ENCODE measurements at regions not wholly inside any gene's neighbourhood (a gene's known extent, or its start where the extent isn't known, plus 50 kb on each side); places are given as distances from the start of the nearest gene placed in this dataset.

- TF ChIP-seq NFIC (IDR thresholded peaks at IDR 0.05; ENCODE audit: low read depth, low read length) (no peak), HDGF (IDR thresholded peaks at IDR 0.05) (no peak), CREM (IDR thresholded peaks at IDR 0.05; ENCODE audit: low read depth) (no peak), ZNF274 (IDR thresholded peaks at IDR 0.05; ENCODE audit: insufficient read depth, insufficient read length) (no peak), NFXL1 (IDR thresholded peaks at IDR 0.05; ENCODE audit: borderline replicate concordance) (no peak), PAX5 (IDR thresholded peaks at IDR 0.05; ENCODE audit: borderline replicate concordance, low read depth, low read length) (no peak), SMARCA5 (IDR thresholded peaks at IDR 0.05) (no peak), HSF1 (IDR thresholded peaks at IDR 0.05; ENCODE audit: low read depth, low read length) (no peak), KLF5 (IDR thresholded peaks at IDR 0.05; ENCODE audit: partially characterized antibody) (no peak)
- CTCF ChIA-PET: no interaction called here
These were observed 569.0 kb downstream of the PTPRU start for GRCh38 chr1:29805122-29805895.

More at GRCh38 chr1:29805122-29805895, 569.0 kb downstream of the PTPRU start:
- Histone ChIP-seq H3K4me3 (no peak overlapping the region), H2AFZ (ENCODE audit: control insufficient read depth, low read depth, low read length) (no peak overlapping the region), H3K79me2 (ENCODE audit: control insufficient read depth, insufficient read depth, low read length) (no peaks in the 10 kb centered on the region), H3K27ac (ENCODE audit: control insufficient read depth, insufficient read depth) (no peak overlapping the region), H4K20me1 (ENCODE audit: control insufficient read depth, insufficient read depth) (no peaks in the 10 kb centered on the region), H3K36me3 (ENCODE audit: control insufficient read depth in 2 of 2, insufficient read depth in 2 of 2, low read length in 1 of 2) (no peaks in the 10 kb centered on the region), H3K4me2 (ENCODE audit: control insufficient read depth, insufficient read depth) (no peak overlapping the region), H3K27me3 (replicated peaks in 1 of 2; ENCODE audit: control insufficient read depth in 2 of 2, insufficient read depth in 2 of 2, low read length in 1 of 2) (peaks cover 0 to 2% of the 10 kb centered on the region in 2 experiments; a peak in 2 of 4 replicates), H3K4me1 (ENCODE audit: control insufficient read depth, insufficient read depth, low read length) (no peaks in the 10 kb centered on the region), H3K9ac (ENCODE audit: control insufficient read depth, insufficient read depth, low read length) (no peak overlapping the region), H3K9me3 (replicated peaks; ENCODE audit: control insufficient read depth, insufficient read depth, low read length) (no peaks in the 10 kb centered on the region)
- DNase-seq (ENCODE audit: low read depth, low spot score): no peak
- no peak for ATAC-seq
- 23% methylated on average over 11 of the region's 11 CpGs for WGBS (ENCODE audit: insufficient coverage, insufficient replicate concordance, low lambda C conversion rate, missing lambda C conversion rate)
- ChIA-PET POLR2A (no interaction called here), SMC1A (ENCODE audit: uncharacterized antibody, unreplicated experiment) (interaction anchor here (0.7 kb wide), 1 partner anchor 506 kb away, joined by 3 read pairs; no protein-coding TSS in a partner anchor), RAD21 (ENCODE audit: unreplicated experiment) (no interaction called here)
- no peak for FAIRE-seq
- no TSS peak for BruUV-seq (replicated peaks)
- intact Hi-C loops (cut with micrococcal nuclease; ENCODE audit: unreplicated experiment): no loop called here
- in situ Hi-C loops (cut with MboI): no loop called here
